ENCODE measurements at regions not wholly inside any gene's neighbourhood (a gene's known extent, or its start where the extent isn't known, plus 50 kb on each side); places are given as distances from the start of the nearest gene placed in this dataset.

DNA sequence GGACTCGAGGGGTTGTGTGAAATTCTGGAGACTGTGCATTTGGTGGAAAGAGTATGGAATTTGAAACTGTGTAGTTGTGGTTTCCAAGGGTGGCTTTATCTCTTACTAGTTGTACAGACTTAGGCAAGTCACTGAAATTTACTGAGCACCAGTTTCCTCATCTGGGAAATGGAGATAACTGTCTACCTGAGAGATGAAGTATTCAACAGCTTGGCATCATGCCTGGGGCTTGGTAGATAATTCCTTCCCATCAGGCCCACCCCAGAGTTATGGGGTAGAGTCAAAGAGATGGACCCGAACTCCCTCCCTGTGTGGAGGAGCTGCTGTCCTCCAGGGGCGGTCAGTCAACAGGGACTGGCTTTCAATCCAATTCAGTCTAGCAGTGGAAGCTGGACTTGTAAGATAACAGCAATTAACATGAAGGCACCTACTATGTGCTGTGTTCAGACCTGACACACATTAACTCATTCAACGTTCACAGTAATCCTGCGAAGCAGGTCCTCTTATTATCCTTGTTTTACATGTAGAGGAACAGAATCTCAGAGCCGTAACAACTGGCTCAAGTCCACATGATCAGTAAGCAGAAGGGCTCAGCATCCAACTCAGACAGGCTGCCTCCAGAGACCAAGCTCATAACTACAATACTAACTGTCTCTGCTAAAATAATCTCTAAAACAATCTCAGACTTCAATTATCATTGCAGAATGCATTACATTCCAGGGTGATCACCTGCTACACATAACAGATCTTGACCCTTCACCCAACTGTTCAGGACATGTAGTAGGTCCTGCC, 432.1 kb downstream of the LPIN1 start:
- Histone ChIP-seq H3K79me2 (ENCODE audit: insufficient read depth, low read length) (no peaks in the 10 kb centered on the region), H3K36me3 (ENCODE audit: insufficient read depth, low read length) (no peaks in the 10 kb centered on the region), H3K9ac (ENCODE audit: low read depth, low read length) (no peak overlapping the region), H4K20me1 (ENCODE audit: insufficient read depth, low read length) (no peaks in the 10 kb centered on the region), H3K4me3 (ENCODE audit: low read depth in 1 of 2, low read length in 2 of 2) (no peak overlapping the region), H3K9me3 (ENCODE audit: insufficient read depth, low read length, severe bottlenecking) (no peaks in the 10 kb centered on the region), H3K27ac (ENCODE audit: low read length) (peak overlapping the region; percentile 76), H3K27me3 (ENCODE audit: insufficient read depth, low read length, poor library complexity) (no peaks in the 10 kb centered on the region), H2AFZ (ENCODE audit: low read depth, low read length) (0 out of 2 replicates have a peak overlapping the region, but pooled peaks have one; percentile 29), H3K4me2 (ENCODE audit: insufficient read depth, low read length) (no peak overlapping the region), H3K4me1 (ENCODE audit: insufficient read depth, low read length) (peaks cover 28% of the 10 kb centered on the region)
- no peak for DNase-seq
- TF ChIP-seq, protein P1, sequence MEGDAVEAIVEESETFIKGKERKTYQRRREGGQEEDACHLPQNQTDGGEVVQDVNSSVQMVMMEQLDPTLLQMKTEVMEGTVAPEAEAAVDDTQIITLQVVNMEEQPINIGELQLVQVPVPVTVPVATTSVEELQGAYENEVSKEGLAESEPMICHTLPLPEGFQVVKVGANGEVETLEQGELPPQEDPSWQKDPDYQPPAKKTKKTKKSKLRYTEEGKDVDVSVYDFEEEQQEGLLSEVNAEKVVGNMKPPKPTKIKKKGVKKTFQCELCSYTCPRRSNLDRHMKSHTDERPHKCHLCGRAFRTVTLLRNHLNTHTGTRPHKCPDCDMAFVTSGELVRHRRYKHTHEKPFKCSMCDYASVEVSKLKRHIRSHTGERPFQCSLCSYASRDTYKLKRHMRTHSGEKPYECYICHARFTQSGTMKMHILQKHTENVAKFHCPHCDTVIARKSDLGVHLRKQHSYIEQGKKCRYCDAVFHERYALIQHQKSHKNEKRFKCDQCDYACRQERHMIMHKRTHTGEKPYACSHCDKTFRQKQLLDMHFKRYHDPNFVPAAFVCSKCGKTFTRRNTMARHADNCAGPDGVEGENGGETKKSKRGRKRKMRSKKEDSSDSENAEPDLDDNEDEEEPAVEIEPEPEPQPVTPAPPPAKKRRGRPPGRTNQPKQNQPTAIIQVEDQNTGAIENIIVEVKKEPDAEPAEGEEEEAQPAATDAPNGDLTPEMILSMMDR (IDR thresholded peaks at IDR 0.05; ENCODE audit: borderline replicate concordance, extremely low read depth, low read length, poor library complexity, severe bottlenecking), result no peak
- TF ChIP-seq EZH2 (IDR thresholded peaks at IDR 0.05; ENCODE audit: borderline replicate concordance, low read depth, low read length, severe bottlenecking), result no peak
- ATAC-seq (ENCODE audit: insufficient read depth, low read depth), result no peak; the same call in 2 of the 3 replicates

DNA sequence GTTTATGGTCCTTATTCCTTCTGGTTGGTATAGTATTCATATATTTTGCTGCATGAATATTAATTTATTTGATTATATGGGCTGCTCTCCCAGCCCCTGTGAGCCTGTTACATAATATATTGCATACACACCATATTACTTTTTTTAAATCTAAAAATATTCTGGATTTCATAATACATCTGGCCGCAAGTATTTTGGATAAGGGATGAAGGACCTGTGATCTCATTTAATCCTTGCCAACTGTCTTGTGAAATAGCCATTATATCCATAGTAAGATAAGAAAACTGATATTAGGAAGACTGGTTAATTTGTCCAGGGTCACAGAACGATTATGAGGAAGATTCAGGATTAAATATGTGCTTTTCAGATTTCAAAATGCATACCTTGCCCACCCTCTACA, 433.6 kb downstream of the LPIN1 start:
- DNase-seq, result no peak
- peaks cover 28% of the 10 kb centered on the region for H3K4me1 ChIP-seq (ENCODE audit: insufficient read depth, low read length)
- no peak overlapping the region for H3K9ac ChIP-seq (ENCODE audit: low read depth, low read length)

DNA sequence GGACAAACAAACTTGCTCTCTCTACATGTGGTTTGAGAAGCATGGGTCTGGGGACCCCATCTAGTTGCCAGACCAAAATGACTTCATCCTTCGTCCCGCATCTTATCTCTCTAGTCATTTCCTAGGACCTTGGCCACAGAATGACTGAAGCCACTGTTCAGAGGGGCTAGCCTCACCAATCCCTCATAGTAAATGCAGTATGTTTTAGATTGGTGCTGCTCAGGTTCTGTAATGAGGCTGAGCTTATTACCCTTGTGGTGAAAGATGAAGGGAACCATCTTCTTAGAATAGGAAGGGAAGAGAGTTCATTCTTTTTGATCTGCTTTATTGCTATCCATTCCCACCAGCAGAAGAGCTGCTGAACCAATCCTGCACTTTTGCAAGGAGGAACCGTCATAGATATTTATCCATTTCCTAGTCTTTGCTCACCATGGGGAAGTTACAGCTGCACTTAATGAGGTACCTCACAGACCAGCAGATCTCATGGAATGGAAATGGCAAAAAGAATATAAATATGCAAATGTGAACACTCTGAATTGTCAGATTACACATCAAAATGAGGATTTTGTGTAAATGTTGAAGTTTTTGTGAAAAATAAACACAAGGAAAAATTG, 436.7 kb downstream of the LPIN1 start:
- TF ChIP-seq, protein P1 (IDR thresholded peaks at IDR 0.05; ENCODE audit: borderline replicate concordance, extremely low read depth, low read length, poor library complexity, severe bottlenecking), result no peak
- TF ChIP-seq EZH2 (IDR thresholded peaks at IDR 0.05; ENCODE audit: borderline replicate concordance, low read depth, low read length, severe bottlenecking), result no peak
- no peak for DNase-seq
- H3K4me2 ChIP-seq (ENCODE audit: insufficient read depth, low read length), result no peak overlapping the region
- no peaks in the 10 kb centered on the region for H3K9me3 ChIP-seq (ENCODE audit: insufficient read depth, low read length, severe bottlenecking)
- H3K36me3 ChIP-seq (ENCODE audit: insufficient read depth, low read length), result no peaks in the 10 kb centered on the region
- H4K20me1 ChIP-seq (ENCODE audit: insufficient read depth, low read length), result no peaks in the 10 kb centered on the region
- no peak overlapping the region for H3K9ac ChIP-seq (ENCODE audit: low read depth, low read length)
- peak; percentile 55; the same call in 2 of the 3 replicates for ATAC-seq (ENCODE audit: insufficient read depth, low read depth)
- no peak overlapping the region for H2AFZ ChIP-seq (ENCODE audit: low read depth, low read length)
- H3K4me3 ChIP-seq (ENCODE audit: low read depth in 1 of 2, low read length in 2 of 2), result no peak overlapping the region
- H3K27me3 ChIP-seq (ENCODE audit: insufficient read depth, low read length, poor library complexity), result no peaks in the 10 kb centered on the region
- H3K4me1 ChIP-seq (ENCODE audit: insufficient read depth, low read length), result peaks cover 6% of the 10 kb centered on the region
- no peaks in the 10 kb centered on the region for H3K79me2 ChIP-seq (ENCODE audit: insufficient read depth, low read length)
- no peak overlapping the region for H3K27ac ChIP-seq (ENCODE audit: low read length)

More for the DNA sequence above, 433.6 kb downstream of the LPIN1 start:
- Histone ChIP-seq H4K20me1 (ENCODE audit: insufficient read depth, low read length) (no peaks in the 10 kb centered on the region), H2AFZ (ENCODE audit: low read depth, low read length) (no peak overlapping the region), H3K4me2 (ENCODE audit: insufficient read depth, low read length) (no peak overlapping the region), H3K27me3 (ENCODE audit: insufficient read depth, low read length, poor library complexity) (no peaks in the 10 kb centered on the region), H3K4me3 (ENCODE audit: low read depth in 1 of 2, low read length in 2 of 2) (no peak overlapping the region), H3K79me2 (ENCODE audit: insufficient read depth, low read length) (no peaks in the 10 kb centered on the region), H3K9me3 (ENCODE audit: insufficient read depth, low read length, severe bottlenecking) (no peaks in the 10 kb centered on the region), H3K36me3 (ENCODE audit: insufficient read depth, low read length) (no peaks in the 10 kb centered on the region), H3K27ac (ENCODE audit: low read length) (no peak overlapping the region)
- ATAC-seq (ENCODE audit: insufficient read depth, low read depth), result no peak
- TF ChIP-seq, protein P1 (IDR thresholded peaks at IDR 0.05; ENCODE audit: borderline replicate concordance, extremely low read depth, low read length, poor library complexity, severe bottlenecking), result no peak
- TF ChIP-seq EZH2 (IDR thresholded peaks at IDR 0.05; ENCODE audit: borderline replicate concordance, low read depth, low read length, severe bottlenecking), result no peak
